SK-N-MC (cell line): ENCODE measurements at regions not wholly inside any gene's neighbourhood (a gene's known extent, or its start where the extent isn't known, plus 50 kb on each side); places are given as distances from the start of the nearest gene placed in this dataset.

ENCODE experiments used
- EZH2 ChIP-seq: fragments of 200-600 bp; sonication (generic); IDR thresholded peaks from one replicate; pipeline ENCODE4 v1.6.1; 2017; ENCODE audit warnings: antibody characterized with exemption
- FOXP2 ChIP-seq: optimal IDR thresholded peaks from 2 replicates; pipeline ENCODE3; 2011; ENCODE audit warnings: mild to moderate bottlenecking, moderate library complexity; ENCODE audit not compliant: insufficient read depth; ENCODE audit errors: extremely low read length, control extremely low read depth
- POLR2AphosphoS5 ChIP-seq: IDR thresholded peaks from 2 replicates; pipeline ENCODE4 v1.6.1; 2012; ENCODE audit warnings: mild to moderate bottlenecking, low read depth, low read length, borderline replicate concordance

DNA sequence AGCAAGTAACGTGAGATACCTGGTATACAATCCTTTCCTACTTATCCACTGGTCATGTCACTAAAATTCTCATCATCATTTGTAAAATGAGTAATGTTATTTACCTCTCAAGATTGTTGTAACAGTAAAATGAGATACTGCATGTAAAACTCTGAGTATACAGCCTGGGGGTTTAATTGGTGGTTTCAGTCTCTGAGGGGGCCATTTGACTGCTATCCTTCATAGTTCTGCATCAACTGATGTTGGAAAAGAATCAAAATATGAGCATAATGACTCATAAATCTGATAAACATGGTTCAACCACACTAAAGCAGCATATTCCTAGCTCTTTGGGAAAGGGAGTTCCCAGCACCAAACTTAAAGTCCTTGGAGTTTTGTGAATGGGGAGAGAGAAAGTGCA is 181.0 kb upstream of the GHR start:
- TF ChIP-seq POLR2AphosphoS5 (no peak), EZH2 (no peak), FOXP2 (no peak)
